Activated CD4-positive, CD25-positive, alpha-beta regulatory T cell treated with anti-CD3 and anti-CD28 coated beads, Interleukin-2, amount 50 U/mL, for 24 hours (primary cell): ENCODE measurements at regions not wholly inside any gene's neighbourhood (a gene's known extent, or its start where the extent isn't known, plus 50 kb on each side); places are given as distances from the start of the nearest gene placed in this dataset.
A peak's percentile ranks its signal among the peaks of the same experiment; 100 is the strongest.
"Not testable (repeated sequence)": the region's sequence is repeated elsewhere in the genome, so short reads cannot be mapped to it uniquely, and the experiment has no call there.

Experiments used
- ATAC-seq, 2 donors: fragments of 150-1000 bp; cut with Tn5 transposase; one replicate each; pipeline ENCODE4 v1.10.0; 2021; ENCODE audit warnings: mild to moderate bottlenecking in 1 of 2, moderate library complexity in 1 of 2

DNA sequence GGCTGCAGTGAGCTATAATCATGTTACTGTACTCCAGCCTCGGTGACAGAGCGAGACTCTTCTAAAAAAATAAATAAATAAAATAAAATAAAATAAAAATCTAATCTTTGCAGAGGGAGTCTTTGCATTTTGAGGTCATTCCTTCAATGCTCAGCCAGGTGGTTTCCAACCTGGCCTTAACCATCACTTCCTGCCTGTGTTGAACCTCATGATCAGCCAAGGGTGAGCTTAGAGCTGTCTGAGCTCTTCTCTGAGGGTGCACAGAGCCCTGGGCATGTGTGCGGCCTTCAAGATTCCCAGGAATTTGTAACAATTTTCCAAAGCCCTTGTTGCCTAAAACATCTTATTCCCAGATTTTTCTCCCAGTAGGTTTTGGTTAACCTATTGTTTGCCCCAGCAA, 94.3 kb downstream of the KCNJ12 start:
- ATAC-seq: not testable (repeated sequence)

- no peak for ATAC-seq
Measured at GRCh38 chr17:21470861-21471260, 94.7 kb downstream of the KCNJ12 start.

DNA sequence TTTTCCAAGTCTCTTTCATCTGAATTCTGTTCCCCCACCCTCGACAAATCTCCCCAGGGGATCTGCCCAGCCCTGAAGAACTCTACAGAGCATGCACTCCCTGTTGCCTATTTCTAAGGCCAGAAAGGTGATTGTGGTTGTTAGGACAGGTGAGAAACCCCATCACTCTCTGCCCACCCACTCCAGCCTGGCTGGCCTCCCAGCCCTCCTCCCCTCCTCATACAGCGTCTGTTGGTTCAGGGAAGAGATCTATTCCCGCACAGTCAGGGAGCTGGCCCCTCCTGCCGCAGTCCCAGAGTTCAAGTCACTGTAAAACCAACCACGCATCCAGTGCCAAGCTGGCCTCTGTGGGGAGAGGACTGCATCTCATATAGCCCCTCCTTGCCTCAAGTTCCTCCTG, 98.7 kb downstream of the KCNJ12 start:
- ATAC-seq: no peak

DNA sequence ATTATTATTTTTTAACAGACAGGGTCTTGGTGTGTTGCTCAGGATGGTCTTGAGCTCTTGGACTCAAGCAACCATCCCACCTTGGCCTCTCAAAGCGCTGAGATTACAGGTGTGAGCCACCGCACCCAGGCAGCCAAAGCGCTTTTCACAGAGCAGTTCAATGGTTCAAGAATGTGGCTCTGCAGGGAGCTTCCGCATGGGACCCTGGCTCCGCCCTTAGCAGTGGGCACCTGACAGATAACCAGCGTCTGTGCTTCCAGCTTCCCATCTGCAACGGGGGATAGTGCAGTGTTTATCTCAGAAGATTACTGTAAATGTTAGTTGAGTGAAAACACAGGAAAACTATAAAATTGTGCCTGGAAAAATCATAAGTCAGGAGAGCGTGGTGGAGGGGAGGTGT, 99.4 kb downstream of the KCNJ12 start:
- ATAC-seq: no peak

DNA sequence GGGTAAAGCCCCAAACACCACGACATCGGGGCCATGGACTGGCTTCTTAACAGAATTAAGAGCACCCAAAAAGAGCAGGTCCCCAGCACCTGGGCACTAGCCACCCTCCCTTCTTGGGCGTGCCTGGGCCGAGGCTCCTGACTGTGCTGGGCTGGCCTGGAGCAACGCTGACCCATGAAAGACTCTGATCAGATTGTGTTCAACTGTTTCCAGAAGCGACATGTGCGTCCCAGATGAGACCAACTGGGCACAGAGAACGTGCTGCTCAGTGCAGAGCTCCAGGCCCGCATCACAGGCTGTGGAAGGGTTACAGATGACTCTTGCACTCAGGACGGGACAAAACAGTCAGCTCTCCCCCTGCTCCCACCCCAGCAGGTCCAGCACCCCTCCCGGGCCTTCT, 100.7 kb downstream of the KCNJ12 start:
- no peak for ATAC-seq

DNA sequence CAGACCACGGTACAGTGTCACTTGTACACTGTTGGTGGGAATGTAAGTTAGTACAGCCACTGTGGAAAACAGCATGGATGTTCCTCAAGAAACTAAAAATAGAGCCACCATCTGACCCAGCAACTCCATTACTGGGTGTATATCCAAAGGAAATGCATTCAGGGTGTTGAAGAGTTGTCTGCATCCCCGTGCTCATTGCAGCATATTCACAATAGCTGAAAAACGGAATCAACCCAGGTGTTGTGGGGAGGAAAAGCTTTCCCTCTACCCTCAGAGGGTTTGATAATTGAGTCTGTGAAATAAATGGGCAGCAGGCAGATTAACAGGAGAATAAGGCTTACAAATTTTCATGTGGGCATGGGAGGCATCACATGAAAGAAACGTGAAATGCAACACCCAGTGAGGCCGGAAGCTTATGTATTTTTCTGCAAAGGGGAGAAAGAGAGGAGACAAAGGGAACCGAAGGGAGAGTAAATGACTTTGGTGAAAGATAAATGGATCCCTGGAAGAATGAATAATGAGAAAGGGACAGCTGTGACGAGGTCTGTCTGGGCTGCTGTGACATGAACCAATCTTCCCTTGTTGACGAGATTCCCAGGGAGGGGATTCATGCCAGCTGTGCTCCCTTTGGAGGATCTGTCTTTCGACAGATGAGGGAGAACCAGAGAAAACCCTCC, 106.2 kb downstream of the KCNJ12 start:
- no peak for ATAC-seq

DNA sequence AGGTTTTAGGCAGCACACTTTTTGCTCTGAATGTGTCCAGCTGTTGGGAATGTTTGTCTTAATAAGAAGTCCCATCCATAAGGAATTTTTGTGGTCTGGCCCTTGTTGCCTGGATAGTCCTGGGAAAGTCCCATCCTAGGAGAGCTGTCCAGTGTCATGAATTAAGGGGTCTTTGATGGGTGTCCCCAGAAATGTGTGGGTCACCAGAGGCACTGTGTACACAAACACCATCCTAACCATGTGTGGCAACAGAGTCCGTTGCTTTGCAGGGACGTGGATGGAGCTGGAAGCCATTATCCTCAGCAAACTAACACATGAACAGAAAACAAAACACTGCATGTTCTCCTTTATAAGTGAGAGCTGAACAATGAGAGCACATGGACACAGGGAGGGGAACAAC, 111.9 kb downstream of the KCNJ12 start:
- not testable (repeated sequence) for ATAC-seq

DNA sequence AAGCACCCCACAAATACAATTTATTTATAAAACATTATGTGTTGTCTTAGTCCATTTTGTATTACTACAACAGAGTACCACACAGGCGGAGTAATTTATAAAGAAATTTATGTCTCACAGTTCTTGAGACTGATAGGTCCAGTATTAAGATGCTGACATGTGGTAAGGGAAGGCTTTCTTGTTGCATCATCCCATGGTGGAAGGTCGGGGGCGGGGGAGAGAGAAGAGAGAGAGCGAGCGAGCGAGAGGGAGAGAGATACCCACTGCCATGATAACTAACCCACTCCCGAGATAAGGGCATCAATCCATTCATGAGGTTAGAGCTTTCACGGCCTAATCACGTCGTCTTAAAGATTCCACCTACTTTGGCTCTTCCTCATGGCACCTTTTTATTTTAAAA, 117.8 kb downstream of the KCNJ12 start:
- ATAC-seq: no peak

- no peak for ATAC-seq
Measured at GRCh38 chr17:21495281-21495680, 119.1 kb downstream of the KCNJ12 start.

DNA sequence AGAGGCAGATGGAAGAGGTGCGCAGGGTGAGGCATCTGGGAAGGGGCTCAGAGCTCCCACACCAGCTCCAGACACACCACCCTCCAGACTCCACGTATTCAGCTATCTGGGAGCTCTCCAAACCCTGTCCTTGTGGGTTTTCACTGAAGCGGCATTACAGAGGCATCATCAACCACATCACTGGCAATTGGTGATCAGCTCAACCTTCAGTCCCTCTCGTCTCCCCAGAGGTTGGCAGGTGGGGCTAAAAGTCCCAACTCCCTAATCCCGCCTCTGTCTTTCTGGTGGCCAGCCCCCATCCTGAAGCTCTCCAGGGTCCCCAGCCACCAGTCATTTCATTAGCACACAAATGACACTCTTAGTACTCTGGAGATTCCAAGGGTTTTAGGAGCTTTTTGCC, 123.9 kb downstream of the KCNJ12 start:
- no peak for ATAC-seq

DNA sequence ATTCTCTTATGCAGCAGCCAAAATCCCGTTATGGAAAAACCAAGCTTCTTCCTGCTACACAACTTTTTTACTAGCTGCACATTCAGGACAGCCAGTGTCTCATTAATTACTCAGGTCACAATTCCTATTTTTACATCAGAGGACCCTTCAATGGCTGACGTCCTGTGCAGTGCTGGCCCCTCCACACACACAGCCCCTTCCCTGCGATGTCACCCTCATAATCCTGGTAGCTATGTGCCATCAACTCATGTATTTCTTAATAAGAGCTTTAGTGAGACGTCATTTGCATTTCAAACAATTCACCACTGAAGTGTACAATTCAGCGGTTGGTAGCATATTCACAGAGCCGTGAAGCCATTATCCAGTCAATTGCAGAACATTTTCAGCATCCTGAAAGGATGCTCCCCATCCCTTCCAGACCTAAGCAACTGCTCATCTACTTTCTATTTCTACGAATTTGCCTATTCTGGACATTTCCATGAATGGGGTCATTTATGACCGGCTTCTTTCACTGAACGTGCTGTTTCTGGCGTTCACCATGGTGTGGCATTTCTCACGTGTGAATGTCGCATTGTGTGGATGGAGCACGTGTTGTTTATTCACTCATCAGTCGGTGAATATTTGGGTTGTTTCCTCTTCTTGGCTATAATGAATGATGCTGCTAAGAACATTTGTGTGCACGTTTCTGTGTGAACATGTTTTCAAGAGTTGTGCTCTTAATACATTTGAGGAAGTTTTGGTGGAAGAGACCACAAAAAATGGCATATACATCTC, 126.0 kb downstream of the KCNJ12 start:
- ATAC-seq: not testable (repeated sequence)

GRCh38 chr17:21505819-21506815, 130.0 kb downstream of the KCNJ12 start:
- no peak for ATAC-seq

DNA sequence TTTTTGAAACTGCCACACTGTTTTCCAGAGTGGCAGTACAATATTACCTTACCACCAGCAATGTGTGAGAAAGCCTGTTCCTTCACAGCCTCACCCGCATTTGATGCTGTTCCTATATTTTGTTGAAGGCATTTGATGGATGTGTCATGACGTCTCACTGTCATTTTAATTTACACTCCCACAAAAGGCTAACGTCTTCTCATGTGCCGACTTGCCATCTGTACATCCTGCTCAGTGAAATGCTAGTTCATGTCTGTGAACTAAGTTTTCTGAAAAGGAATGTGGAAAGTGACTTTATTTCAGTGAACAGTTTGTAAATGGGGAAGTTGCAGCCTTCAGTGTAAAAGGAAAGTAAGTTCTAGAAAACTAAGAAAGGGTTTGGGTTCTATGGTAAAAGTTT, 131.6 kb downstream of the KCNJ12 start:
- ATAC-seq: not testable (repeated sequence)

DNA sequence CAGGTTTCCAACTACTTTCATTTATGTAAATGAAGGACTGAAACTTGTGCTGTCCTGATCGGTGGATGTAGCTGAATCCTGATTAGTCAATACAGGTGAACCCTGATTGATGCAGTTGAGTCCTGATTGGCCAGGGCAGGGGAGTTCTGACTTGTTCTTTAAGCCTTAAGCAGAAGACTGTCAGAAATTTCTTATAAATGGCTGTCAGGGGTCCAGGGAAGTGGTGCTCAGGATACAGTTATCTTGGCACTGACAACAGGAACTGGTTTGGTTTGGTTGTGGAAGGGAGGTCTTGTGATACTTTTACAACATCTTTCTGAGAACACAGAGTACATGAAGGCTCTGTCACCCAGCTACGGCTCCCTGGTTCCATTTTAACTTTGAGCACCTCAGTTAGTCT, 132.1 kb downstream of the KCNJ12 start:
- ATAC-seq: no peak

GRCh38 chr17:21509356-21509755, 133.2 kb downstream of the KCNJ12 start:
- not testable (repeated sequence) for ATAC-seq

DNA sequence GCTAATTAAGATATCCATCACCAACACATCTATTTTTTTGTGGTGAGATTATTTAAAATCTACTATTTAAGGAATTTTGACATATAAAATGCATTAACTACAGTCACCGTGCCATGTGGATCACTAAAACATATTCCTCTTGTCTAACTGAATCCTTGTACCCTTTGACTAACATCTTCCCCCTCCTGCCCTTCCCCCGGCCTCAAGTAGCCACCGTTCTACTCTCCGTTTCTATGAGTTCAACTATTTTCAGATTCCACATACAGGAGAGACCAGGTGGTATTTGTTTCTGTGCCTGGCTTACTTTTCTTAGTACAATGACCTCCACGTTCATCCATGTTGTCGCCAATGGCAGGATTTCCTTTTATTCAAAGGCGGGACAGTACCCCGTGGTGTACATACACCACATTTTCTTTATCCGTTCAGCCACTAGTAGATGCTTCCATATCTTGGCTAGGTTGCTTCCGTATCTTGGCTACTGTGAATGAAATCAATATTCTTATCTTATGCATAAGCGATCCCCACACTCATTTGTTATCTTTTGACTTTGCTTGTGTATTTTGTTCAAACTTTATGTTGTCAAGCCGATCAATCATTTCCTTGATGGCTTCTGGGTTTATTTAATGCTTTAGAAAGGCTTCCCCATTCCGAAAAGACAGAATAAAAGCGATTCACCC, 134.7 kb downstream of the KCNJ12 start:
- ATAC-seq: no peak

- peak; percentile 72 to 77 for ATAC-seq
Measured at GRCh38 chr17:21511363-21512195, 135.4 kb downstream of the KCNJ12 start.

GRCh38 chr17:21512307-21513011, 136.3 kb downstream of the KCNJ12 start:
- ATAC-seq: peak in 1 of 2 donors; percentile 8

DNA sequence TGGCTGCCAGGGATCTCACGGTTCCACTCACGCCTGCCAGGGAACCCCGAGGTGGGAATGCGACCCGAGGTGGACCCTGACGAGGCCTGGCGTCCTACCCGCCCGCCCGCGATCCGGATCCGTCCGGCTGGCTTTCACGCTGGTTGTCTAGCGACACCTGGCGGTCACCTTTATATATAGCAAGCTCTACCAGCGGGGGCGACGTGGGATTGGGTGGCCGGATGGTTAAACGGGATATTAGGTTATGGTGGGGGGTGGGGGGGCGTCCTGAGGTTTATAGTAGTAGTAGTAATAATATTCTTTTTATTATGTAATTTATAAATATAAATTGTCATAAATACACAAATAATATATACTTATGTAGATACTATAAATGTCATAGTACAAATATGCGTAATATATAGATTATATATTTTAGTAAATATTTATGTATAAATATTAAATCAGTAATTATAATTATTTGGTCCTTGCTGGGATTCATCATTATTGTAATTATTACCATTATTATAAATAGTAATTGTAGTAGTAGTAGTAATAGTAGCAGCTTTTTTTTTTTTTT, 136.9 kb downstream of the KCNJ12 start:
- ATAC-seq: peak; percentile 61 to 65

GRCh38 chr17:21514567-21514966, 138.4 kb downstream of the KCNJ12 start:
- ATAC-seq: not testable (repeated sequence)
